ENCODE measurements at regions not wholly inside any gene's neighbourhood (a gene's known extent, or its start where the extent isn't known, plus 50 kb on each side); places are given as distances from the start of the nearest gene placed in this dataset.

- TF ChIP-seq EP300 (IDR thresholded peaks at IDR 0.05) (no peak), MAFK (IDR thresholded peaks at IDR 0.05; ENCODE audit: partially characterized antibody) (no peak), NFE2L2 (conservative IDR thresholded peaks at IDR 0.05; ENCODE audit: low read length) (no peak), USF2 (IDR thresholded peaks at IDR 0.05) (no peak), CEBPB (IDR thresholded peaks at IDR 0.05) (no peak), POLR2A (IDR thresholded peaks at IDR 0.05; ENCODE audit: low read length) (no peak), ZNF302 (CRISPR knock-in tag; IDR thresholded peaks at IDR 0.05) (no peak)
- TF ChIP-seq, protein P1, sequence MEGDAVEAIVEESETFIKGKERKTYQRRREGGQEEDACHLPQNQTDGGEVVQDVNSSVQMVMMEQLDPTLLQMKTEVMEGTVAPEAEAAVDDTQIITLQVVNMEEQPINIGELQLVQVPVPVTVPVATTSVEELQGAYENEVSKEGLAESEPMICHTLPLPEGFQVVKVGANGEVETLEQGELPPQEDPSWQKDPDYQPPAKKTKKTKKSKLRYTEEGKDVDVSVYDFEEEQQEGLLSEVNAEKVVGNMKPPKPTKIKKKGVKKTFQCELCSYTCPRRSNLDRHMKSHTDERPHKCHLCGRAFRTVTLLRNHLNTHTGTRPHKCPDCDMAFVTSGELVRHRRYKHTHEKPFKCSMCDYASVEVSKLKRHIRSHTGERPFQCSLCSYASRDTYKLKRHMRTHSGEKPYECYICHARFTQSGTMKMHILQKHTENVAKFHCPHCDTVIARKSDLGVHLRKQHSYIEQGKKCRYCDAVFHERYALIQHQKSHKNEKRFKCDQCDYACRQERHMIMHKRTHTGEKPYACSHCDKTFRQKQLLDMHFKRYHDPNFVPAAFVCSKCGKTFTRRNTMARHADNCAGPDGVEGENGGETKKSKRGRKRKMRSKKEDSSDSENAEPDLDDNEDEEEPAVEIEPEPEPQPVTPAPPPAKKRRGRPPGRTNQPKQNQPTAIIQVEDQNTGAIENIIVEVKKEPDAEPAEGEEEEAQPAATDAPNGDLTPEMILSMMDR (IDR thresholded peaks at IDR 0.05): no peak
- TF ChIP-seq, protein P2, sequence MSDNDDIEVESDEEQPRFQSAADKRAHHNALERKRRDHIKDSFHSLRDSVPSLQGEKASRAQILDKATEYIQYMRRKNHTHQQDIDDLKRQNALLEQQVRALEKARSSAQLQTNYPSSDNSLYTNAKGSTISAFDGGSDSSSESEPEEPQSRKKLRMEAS (IDR thresholded peaks at IDR 0.05): no peak
These were observed 1949.4 kb upstream of the RAG2 start for GRCh38 chr11:38547462-38547861.
